NCI-H2171 treated with DMSO at 0.1 percent for 48 hours (cell line): ENCODE measurements at regions not wholly inside any gene's neighbourhood (a gene's known extent, or its start where the extent isn't known, plus 50 kb on each side); places are given as distances from the start of the nearest gene placed in this dataset.

Experiments
- DNase-seq: peaks from one replicate; lab custom pipeline; 2025; lab: John Stamatoyannopoulos, UW

DNA sequence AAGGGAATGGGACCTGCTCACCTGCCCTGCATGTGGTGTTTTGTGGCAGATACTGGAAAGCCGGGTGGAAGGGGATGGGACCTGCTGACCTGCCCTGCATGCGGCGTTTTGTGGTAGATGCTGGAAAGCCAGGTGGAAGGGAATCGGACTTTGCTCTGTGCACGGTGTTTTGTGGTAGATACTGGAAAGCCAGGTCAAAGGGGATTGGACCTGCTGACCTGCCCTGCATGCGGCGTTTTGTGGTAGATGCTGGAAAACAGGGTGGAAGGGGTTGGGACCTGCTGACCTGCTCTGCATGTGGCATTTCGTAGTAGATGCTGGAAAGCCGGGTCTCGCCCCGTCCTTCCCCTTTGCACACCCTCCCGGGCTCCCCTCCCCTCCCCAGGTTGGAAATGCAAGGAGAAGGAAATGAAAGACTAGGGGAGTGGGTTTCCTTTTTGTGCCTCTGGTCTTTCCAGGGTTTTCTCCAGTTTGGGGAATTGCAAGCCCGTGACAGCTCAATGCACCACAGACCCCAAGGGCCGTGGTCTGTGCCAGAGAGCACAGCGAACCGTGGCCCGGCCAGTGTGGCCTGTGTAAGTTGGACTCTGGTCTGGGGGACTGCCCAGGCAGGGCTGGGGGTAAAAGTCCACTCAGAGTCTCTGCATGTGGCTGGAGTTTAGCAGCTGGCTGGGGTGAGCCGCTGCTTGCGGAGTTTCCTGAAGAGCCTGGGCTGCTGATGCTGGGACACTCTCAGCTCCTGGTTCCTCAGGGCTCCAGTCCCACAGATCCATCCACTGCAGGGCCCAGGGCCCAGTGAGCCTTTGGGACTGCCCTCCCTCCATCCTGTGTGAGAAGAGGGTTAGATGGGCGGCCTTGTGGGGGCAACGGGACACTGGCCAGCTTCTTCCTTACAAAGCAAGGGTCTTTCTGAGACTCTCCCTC, 105.5 kb downstream of the CRYAA start:
- no peak for DNase-seq

DNA sequence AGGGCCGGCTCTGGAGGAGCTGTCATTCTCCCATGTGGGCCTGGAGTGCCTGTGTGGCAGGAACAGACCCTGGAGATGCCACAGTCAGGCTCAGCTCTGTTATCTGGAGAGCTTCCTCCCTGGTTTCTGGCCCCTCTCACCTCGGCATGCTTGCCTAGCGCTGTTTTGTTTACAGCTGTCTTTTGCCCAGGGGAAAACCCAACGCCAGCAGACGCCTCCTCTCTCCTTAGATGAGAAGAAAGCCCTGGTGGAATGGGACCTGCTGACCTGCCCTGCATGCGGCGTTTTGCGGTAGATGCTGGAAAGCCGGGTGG, 104.9 kb downstream of the CRYAA start:
- no peak for DNase-seq

DNA sequence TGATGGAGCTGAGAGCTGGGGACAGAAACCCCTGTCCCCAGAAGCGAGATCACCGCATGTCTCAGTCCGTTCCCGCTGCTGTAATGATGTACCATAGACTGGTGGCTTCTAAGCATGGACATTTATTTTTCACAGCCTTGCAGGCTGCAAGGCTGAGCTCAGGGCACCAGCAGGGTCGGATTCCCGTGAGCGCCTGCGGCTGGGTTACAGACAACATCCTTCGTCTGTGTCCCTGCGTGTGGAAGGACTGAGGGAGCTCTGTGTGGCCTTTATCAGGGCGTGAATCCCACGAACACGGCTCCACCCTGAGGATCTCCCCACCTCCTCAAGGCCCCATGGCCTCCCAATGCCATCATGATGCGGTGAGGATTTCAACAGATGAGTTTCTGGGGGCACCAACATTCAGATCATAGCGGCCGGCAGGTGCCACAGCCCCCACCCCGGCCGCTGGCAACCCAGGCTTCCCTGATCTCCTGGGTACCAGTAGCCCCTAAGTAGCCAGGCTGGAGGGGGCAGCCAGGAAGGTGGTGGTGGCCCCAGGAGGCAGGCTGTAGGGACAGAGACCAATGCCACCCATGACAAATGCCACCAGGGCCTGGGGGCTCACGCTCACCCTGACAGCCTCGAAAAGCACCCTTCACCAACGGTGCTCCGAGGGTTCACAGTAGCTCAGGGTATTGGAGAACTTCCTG, 104.4 kb downstream of the CRYAA start:
- no peak for DNase-seq

DNA sequence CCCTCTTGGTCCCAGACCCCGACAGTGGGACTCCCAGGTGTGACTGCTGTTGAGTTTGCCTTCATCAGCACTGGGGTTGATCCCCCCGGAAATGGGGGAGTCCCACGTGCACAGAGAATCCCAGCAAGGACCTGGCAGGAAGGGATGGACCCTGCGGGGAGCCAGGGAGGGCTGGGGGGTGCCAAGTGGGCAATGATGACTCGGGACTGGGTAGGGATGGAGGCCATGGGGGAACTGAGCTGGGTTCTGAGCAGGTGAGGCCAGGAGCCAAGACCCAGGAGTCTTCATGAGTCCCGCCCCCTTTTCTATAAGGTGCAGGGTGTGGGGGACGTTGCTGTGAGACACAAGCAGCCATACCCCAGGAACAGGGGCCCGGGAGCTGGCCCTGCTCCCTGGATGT, 103.8 kb downstream of the CRYAA start:
- DNase-seq: no peak

DNA sequence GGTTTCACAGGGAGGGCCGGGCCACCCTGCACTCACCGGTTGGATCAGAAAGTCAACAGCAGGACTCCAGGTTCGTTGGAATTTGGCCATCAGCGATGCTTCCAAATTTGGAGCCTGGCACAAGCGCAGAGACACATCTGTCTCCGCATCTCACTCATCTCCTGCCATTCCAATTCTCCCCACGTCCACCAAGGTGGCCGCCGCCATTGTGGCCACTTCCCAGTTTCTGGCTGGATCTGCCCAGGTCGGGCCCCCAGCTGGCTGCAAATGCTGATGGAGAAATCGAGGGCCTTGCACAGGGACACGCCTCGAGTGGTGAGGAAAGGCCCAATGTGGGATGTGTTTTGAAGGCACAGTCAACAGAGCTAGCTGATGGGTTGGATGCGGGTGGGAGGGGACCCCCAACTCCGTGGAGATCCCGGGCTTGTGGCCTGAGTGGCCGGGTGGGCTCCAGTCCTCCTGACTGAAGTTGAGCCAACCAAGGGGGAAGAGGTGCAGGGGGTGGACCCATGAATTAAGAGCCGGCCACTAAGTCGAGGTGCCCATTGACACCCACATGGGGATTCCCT, 102.7 kb downstream of the CRYAA start:
- DNase-seq: no peak

DNA sequence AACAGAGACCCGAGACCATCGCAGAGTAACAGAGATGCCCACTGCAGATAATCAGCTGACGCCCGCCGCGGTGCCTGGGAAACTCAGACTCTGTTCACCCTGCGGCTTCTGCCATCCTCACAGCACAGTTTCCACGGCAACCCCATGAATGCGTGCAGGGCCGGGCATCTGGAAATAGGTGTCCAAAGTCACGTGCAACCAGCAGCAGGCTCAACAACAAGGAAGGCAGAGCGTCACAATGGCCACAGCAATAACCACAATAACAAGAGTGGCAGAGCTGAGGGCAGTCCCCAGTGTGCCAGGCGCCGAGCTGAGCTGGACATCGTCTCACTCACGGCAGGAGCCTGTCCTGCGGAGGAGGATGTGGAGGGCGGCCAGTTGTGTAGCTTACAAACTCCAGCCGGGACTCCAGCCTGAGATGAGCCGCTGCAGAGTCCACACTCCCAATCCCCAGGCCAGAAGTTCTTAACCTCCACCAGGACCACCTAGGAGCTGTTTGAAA, 102.0 kb downstream of the CRYAA start:
- no peak for DNase-seq

DNA sequence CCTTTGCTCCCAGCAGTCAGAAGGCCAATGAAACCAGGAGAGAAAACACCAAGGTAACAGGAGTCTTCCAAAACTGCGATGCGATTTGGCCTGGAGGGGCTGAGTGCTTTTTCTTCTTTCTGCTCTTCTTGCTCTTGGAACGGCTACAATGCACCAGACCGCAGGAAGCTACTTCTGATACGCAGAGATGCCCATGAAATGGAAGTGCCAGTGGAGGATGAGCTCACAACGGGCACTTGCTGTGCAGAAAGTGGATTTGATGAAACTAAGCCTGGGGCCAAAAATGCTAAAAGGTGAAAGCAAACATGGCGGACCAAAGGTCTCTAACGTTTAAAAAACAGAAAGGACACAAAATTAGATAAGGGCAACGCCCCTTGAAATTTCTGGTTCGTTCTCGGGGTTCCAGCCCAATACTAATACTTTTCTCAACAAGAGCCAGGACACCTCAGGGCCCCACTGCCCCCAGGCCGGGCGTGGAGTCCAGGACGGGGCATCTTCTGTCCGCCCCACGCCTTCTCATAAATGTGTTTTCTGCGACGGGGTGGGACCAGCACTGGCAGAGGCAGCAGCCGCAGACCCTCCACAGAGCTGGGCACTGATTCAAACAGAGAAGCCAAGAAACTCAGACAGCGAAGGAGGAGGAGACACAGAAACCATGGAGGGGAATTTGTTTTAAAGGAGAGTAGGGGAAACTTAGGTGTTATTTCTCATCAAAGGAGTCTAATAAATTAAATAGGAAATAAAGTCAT, 101.3 kb downstream of the CRYAA start:
- DNase-seq: no peak

DNA sequence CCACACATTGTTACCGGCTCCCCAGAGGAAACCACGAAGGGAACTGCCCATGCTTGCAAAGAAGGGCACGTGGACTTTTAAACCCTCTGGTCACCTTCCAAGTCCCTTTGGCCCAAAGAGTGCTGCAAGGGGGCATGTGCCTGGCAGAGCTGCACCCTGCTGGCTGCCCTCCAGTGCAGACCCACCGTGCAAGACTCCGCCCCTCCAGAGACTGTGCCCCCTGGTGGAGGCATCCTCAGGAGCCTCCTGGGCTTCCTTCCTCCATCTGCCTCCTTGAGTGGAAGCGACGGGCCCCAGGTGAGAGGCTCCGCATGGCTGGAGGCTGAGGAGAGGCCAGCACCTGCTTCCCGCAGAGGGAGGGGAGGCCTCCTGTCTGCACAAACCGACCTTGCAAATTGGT, 100.6 kb downstream of the CRYAA start:
- no peak for DNase-seq

DNA sequence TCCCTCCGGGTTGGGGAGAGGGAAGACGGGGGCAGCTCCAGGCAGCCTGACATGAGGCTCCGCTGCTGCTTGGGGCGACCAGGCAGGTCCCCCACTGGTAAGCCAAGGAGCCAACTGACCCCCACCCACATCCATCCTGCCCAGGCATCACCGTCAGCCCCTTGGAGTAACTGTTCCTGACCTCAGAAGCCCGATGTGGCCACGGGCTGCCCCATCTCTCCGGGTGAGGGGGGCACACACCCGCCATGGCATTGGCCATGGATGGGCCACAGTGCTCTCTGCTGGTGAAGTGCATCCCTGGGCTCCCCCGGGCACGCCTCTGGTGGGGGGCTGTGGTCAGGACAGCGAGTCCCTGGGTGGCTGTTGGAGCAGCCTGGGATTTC, 100.0 kb downstream of the CRYAA start:
- DNase-seq: no peak

DNA sequence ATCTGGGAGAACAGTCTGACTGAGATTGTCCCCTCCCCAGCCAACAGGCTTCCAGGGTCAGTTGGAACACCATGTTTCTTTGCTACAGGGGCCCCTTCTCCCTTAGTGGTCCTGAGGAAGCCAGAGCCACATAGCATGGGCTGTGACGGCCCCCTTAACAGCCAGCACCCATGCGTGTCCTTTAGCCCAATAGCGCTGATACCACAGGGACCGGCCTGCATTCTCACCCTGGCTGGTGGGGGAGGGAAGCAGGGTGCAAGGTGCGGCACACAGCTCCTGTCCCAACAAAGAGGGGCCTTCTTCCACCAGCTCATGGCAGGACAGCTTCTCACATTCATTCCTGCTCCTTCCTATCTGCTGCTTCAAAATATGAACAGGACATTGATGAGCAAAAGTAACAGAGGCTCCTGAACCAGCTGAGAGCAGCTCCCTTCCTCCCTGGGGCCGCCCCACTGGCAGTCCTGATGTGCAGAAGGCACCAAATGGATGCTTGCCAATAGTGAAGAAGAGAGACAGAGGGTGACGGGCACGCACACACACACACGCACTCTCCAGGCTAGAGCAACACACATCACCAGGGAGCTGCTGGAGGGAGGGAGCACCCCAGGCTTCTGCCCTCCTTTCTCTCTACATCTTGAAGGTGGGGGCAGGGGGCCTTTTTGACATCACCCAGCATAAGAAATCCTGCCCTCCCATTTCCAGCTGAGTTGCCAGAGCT, 99.4 kb downstream of the CRYAA start:
- DNase-seq: no peak

DNA sequence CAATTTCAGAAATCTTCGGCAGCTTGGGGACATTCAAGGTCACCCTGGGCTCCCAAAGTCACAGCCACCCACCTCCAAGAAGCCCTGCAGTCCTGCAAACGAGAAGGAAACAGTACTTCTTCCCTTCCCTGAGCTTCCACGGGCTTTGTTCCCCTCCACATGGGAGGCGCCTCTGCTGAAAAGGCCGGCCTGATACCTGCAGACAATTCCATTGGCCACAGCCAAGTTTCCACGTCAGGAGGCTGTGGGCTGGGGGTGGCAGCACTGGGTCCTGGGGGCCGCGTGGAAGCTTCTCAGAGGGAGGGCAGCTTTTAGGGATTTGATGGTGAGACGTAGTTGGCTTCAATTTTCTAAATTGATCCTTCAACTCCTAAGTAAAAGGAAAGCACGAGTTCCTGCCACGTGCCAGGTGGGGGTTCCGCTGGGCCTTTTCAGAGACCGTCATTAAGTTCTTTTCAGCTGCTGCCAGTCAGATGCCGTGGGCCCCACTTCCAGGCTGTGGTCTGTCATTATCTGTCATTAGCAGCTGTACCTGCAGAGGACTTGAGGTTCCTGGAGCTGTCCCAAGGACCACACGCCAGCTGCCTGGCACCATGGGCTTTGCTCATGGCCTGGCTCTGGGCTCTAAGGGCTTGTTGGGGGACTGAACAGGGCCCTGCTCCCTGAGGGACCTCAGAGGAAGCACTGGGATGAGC, 98.7 kb downstream of the CRYAA start:
- DNase-seq: no peak

DNA sequence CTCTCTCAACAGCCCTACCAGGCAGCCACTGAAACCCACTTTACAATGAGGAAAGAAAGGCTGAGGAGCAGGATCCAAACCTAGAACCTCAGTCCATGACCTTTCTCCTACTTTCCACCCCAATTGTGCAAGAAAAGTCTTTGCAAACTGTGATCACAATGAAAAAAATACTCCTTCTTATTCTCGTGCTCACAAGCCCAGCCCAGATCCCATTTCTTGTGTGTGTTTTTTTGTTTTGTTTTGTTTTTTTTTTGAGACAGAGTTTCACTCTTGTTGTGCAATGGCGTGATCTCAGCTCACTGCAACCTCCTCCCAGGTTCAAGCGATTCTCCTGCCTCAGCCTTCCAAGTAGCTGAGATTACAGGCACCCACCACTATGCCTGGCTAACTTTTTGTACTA, 97.7 kb downstream of the CRYAA start:
- DNase-seq: no peak

DNA sequence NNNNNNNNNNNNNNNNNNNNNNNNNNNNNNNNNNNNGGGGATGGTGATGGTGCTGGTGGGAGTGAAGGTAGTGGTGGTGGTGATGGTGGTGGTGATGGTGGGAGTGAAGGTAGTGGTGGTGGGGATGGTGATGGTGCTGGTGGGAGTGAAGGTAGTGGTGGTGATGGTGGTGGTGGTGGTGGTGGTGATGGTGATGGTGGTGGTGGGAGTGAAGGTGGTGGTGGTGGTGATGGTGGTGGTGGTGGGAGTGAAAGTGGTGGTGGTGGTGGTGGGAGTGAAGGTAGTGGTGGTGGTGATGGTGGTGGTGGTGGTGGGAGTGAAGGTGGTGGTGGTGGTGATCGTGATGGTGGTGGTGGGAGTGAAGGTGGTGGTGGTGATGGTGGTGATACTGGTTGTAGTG, 93.6 kb downstream of the CRYAA start:
- DNase-seq: no peak
